ENCODE measurements at regions not wholly inside any gene's neighbourhood (a gene's known extent, or its start where the extent isn't known, plus 50 kb on each side); places are given as distances from the start of the nearest gene placed in this dataset.

DNA sequence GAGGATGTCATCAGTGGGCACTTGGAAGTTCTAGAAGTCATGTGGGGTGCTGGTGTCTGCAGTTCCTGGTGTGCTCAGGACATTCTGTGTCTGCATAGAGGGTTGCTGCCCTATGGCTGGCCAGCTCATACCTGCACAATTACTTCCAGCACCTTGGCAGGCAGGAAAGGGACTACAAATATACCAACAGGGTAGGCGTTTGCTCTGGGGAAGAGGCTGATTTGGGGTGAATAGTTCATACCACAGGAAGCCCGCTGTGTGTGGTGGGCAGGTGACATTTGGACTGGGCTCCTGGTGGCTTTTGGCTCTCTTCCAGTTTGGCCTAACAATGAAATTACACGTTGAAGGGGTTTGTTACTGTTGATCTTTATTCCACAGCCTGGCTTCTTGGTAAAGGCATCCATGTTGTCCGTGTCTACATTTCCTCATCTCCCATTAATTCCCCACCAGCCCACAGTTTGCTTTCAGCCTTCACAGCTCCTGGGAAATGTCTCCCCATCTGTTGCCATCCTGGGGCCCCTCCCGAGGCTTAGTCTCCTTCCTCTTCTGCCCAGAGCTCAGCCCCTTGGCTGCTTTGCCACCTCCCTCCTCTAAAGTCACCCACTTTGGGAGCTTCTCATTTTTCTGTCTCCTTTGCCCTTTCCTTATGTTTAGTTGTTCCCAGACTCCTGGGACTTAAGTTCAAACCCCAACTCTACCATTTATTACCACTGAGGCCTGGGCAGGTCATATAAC, 88.1 kb downstream of the RSPH3 start:
- Histone ChIP-seq H3K9me2 (replicated peaks; ENCODE audit: insufficient read depth) (no peaks in the 10 kb centered on the region), H3K27me3 (no peaks in the 10 kb centered on the region), H2AFZ (no peak overlapping the region), H3K4me2 (no peak overlapping the region), H4K20me1 (ENCODE audit: insufficient read depth, poor library complexity, severe bottlenecking) (no peaks in the 10 kb centered on the region), H3K36me3 (replicated peaks; ENCODE audit: insufficient read depth, low read depth) (no peaks in the 10 kb centered on the region), H3K79me2 (no peaks in the 10 kb centered on the region), H3K27ac (peak overlapping the region; percentile 84), H3K4me1 (ENCODE audit: insufficient read depth) (peaks cover 14% of the 10 kb centered on the region), H3K4me3 (no peak overlapping the region), H3K9me3 (ENCODE audit: low read depth) (no peaks in the 10 kb centered on the region)
- DNase-seq (ENCODE audit: low spot score), result no peak
- TF ChIP-seq, protein P1, sequence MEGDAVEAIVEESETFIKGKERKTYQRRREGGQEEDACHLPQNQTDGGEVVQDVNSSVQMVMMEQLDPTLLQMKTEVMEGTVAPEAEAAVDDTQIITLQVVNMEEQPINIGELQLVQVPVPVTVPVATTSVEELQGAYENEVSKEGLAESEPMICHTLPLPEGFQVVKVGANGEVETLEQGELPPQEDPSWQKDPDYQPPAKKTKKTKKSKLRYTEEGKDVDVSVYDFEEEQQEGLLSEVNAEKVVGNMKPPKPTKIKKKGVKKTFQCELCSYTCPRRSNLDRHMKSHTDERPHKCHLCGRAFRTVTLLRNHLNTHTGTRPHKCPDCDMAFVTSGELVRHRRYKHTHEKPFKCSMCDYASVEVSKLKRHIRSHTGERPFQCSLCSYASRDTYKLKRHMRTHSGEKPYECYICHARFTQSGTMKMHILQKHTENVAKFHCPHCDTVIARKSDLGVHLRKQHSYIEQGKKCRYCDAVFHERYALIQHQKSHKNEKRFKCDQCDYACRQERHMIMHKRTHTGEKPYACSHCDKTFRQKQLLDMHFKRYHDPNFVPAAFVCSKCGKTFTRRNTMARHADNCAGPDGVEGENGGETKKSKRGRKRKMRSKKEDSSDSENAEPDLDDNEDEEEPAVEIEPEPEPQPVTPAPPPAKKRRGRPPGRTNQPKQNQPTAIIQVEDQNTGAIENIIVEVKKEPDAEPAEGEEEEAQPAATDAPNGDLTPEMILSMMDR (IDR thresholded peaks at IDR 0.05; ENCODE audit: poor library complexity), result no peak
- no peak for TF ChIP-seq EZH2 (IDR thresholded peaks at IDR 0.05; ENCODE audit: borderline replicate concordance)
- TF ChIP-seq EZH2phosphoT487 (IDR thresholded peaks at IDR 0.05; ENCODE audit: low read depth, severe bottlenecking, unreplicated experiment), result no peak
- WGBS (ENCODE audit: low lambda C conversion rate, missing lambda C conversion rate), result 87% methylated on average over 5 of the region's 5 CpGs

DNA sequence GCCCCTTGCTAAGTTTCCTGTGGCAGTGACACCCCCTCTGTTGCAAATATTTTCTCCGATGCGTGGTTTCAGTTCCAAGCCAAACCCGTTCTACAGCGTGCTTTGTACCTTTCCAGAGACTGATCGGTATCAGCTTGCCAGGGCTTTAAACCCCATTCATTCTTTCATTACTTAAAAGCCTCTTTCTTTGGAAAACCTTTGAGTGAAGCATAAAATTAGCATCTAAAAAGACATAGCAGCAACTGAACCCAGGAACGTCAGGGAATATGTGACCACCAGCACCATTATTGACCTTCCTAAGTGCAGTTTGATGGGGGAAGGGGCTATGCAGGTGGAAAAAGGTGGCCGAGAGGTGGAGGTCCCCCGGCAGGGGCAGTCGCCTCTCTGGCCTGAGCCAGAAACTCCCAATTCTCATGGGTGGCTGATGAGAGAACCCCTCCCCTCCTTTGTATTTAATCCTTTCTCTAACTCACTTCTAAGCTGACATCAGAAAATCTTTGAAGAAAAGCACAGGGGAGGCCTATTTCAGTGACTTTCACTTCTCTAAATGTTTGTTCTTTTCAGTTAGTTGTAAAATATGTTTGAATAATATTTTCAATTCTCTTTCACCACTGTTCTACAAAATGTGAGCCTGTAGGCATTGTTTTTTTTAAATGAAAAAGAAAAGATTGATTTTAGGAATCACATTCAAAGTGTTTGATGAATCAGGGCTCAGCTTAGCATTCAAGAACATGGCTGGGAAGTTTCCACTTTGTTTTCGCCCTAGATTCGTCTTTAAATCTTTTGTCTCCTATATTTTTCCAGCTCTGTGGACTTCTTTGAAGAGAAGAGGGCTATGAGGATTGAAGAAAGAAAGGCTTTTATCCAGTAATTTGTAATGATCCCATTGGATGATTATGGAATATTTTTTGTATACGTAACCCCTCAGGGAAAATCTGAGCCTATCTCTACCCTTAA, 89.2 kb downstream of the RSPH3 start:
- Histone ChIP-seq H3K4me2 (peak overlapping the region; percentile 68), H3K36me3 (replicated peaks; ENCODE audit: insufficient read depth, low read depth) (no peaks in the 10 kb centered on the region), H3K27ac (peak overlapping the region; percentile 84), H4K20me1 (ENCODE audit: insufficient read depth, poor library complexity, severe bottlenecking) (no peaks in the 10 kb centered on the region), H3K4me1 (ENCODE audit: insufficient read depth) (peaks cover 14% of the 10 kb centered on the region), H2AFZ (peak overlapping the region; percentile 58), H3K27me3 (no peaks in the 10 kb centered on the region), H3K9me3 (ENCODE audit: low read depth) (no peaks in the 10 kb centered on the region), H3K79me2 (no peaks in the 10 kb centered on the region), H3K4me3 (no peak overlapping the region), H3K9me2 (replicated peaks; ENCODE audit: insufficient read depth) (no peaks in the 10 kb centered on the region)
- peak; percentile 45 for DNase-seq (ENCODE audit: low spot score)
- no peak for TF ChIP-seq EZH2phosphoT487 (IDR thresholded peaks at IDR 0.05; ENCODE audit: low read depth, severe bottlenecking, unreplicated experiment)
- TF ChIP-seq, protein P1 (IDR thresholded peaks at IDR 0.05; ENCODE audit: poor library complexity), result no peak
- no peak for TF ChIP-seq EZH2 (IDR thresholded peaks at IDR 0.05; ENCODE audit: borderline replicate concordance)
- WGBS (ENCODE audit: low lambda C conversion rate, missing lambda C conversion rate), result 44% methylated on average over 12 of the region's 12 CpGs

DNA sequence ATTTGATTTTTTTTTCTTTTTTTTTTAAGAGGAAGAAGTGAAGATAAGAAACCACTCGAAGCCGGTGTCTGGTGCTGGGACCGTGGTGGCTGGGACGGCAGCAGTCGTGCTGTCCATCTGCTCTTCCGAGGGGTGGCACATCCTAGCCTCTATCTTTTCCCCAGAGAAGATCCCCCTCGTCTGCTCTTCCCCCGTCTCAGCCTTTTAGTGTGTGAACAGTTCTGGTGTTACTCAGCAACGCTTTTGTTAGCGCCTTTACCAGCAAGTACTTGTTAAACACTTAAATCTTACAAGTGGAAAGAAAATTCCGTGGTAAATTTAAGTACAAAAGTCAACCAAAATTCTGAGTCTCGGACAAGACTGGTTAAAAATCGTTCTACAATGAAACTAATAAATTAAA, 90.1 kb downstream of the RSPH3 start:
- Histone ChIP-seq H4K20me1 (ENCODE audit: insufficient read depth, poor library complexity, severe bottlenecking) (no peaks in the 10 kb centered on the region), H3K27ac (peak overlapping the region; percentile 84), H3K4me1 (ENCODE audit: insufficient read depth) (peaks cover 14% of the 10 kb centered on the region), H3K36me3 (replicated peaks; ENCODE audit: insufficient read depth, low read depth) (no peaks in the 10 kb centered on the region), H2AFZ (peak overlapping the region; percentile 58), H3K9me3 (ENCODE audit: low read depth) (no peaks in the 10 kb centered on the region), H3K79me2 (no peaks in the 10 kb centered on the region), H3K27me3 (no peaks in the 10 kb centered on the region), H3K4me3 (no peak overlapping the region), H3K4me2 (peak overlapping the region; percentile 68), H3K9me2 (replicated peaks; ENCODE audit: insufficient read depth) (no peaks in the 10 kb centered on the region)
- TF ChIP-seq EZH2phosphoT487 (IDR thresholded peaks at IDR 0.05; ENCODE audit: low read depth, severe bottlenecking, unreplicated experiment) (no peak), EZH2 (IDR thresholded peaks at IDR 0.05; ENCODE audit: borderline replicate concordance) (no peak)
- TF ChIP-seq, protein P1 (IDR thresholded peaks at IDR 0.05; ENCODE audit: poor library complexity), result no peak
- WGBS (ENCODE audit: low lambda C conversion rate, missing lambda C conversion rate), result 40% methylated on average over 13 of the region's 13 CpGs
- DNase-seq (ENCODE audit: low spot score), result no peak

Measured in hepatocyte (in vitro differentiated cells).